HG02884 (cell line): ENCODE measurements at regions not wholly inside any gene's neighbourhood (a gene's known extent, or its start where the extent isn't known, plus 50 kb on each side); places are given as distances from the start of the nearest gene placed in this dataset.
"Not testable (repeated sequence)": the region's sequence is repeated elsewhere in the genome, so short reads cannot be mapped to it uniquely, and the experiment has no call there.

Experiments
- ATAC-seq: cut with Tn5 transposase; IDR thresholded peaks from one replicate; pipeline ENCODE4 v1.9.1; 2021; ENCODE audit warnings: mild to moderate bottlenecking, moderate library complexity; ENCODE audit not compliant: unreplicated experiment

DNA sequence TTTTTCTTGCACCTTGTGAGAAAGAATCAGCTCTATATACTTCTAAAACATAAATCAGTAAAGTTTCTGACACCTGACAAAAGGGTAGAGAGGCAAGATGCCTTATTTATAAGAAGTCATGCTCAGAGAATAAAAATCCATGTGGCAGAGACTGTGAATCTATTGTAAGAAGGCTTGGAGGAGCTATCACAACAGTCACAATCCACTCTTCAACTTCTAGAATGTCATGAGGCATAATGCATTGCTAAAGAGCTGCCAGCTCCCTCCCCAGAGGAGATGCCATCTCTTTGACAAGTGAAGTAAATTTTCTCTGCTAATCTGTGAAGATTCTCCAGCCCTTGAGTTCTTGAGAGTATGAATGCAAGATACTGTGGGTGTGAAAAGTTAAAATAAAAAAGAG lies 971.2 kb upstream of the IGFBP7 start:
- ATAC-seq, result no peak

DNA sequence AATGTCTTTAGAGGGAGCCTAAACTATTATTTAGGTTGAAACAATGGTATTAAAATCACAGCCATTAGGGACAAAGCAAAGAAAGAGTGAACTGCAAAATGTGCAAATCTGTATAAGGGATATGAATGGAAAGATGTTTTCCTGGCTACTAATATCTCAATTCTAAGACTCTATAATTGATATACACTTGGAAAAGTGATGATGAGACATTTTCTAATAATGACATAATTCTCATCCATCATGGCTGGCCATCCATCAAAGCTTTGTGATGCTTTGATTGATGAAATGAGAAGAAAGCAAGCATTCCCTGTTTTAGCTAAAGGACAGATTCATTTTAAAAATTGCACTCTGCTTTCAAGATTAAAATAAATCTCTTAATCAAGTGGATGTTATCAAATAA lies 965.5 kb upstream of the IGFBP7 start:
- no peak for ATAC-seq

DNA sequence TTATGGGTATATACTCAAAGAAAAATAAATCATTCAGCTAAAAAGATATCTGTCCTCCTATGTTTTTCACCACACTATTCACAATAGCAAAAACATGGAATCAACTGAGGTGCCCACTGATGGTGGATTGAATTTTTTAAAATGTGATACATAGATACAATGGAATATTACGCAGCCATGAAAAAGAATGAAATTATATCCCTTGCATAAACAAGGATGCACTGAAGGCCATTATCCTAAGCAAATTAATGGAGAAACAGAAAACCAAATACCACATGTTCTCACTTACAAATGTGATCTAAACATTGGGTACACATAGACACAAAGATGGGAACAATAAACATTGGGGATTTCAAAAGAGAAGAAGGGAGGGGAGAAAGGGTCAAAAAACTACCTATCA lies 964.2 kb upstream of the IGFBP7 start:
- ATAC-seq, result no peak

DNA sequence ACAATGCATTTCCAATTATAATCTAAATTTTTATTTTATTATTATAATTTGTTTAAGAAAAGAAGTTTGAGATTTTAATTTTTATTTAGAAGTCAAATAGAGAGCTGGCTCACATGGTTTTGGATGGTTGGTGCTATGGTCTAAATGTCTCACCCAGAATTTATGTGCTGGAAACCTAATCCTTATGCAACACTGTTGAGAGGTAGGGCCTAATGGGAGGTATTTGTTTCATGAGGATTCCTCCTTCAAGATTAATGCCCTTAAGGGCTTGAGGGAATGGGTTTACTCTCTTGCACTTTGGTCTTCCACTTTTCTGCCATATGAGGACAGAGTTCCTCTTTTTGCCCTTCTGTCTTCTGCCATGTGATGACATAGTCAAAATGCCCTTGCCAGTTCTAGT lies 960.5 kb upstream of the IGFBP7 start:
- ATAC-seq, result no peak

DNA sequence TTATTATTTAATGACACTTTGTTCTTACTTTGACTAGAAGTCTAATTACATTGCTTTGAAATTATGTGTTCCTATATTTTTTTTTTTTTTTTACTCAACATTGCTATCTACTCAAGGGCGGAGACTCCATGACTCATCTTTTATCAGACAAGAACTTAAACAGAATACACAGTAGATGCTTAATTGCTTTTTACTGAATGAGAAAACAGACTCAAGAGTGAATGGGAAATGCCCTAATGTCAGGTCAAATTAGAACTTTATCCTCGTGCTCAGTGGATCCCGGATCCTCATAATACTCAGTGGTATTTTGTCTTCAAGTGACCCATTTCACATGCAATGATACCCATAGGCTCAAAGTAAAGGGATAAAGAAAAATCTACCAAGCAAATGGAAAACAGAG lies 954.5 kb upstream of the IGFBP7 start:
- no peak for ATAC-seq

DNA sequence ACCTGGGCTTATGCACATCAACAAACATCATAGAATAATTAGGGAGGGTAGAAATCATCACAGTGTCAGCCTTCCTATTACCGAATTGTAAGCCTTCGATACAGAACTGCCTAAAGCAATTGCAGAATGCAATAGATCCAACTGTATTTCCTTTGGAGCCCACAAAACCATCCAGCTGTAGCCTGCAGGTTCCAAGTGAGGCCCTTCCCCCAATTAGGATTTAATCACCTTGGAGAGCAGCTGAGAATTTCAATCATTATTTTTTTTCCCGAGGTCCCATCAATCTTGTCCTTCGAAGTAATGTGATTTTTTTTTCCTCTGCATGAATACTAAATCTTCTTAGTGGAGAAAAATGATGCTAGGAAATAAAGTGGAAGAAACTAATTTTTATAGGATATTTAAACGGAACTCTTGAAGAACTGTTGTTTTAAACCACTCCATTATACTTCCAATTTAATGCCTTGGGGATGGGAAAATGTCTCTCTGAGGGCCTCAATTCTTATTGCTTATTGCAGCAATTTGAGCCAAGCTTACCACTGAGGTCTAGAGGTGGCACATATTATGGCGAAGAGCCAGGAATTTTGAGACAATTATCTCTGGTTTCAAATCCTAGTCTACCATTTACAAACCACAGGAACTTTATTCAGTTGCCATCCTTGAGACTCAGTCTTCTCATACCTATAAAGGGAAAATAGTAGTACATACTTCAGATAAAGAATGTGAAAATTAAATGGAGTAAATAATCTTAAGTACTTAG lies 953.4 kb upstream of the IGFBP7 start:
- ATAC-seq, result no peak

DNA sequence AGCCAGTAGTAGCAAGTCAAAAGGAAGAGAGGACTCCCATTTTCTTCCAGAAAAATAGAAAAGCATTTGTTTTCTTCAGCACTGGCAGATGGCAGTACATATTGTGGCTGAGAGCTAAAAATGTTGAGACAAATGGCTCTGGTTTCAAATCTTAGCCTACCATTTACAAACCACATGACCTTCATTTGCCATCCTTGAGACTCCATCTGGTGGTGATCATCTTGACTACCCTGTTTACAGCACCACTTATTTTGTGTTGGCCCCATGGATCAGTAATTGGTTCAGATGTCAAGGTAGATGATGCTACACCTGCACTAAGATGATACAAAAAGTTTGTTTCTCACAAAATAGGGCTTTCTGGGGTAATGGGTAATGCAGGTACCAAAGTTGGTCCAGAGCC lies 951.8 kb upstream of the IGFBP7 start:
- no peak for ATAC-seq

DNA sequence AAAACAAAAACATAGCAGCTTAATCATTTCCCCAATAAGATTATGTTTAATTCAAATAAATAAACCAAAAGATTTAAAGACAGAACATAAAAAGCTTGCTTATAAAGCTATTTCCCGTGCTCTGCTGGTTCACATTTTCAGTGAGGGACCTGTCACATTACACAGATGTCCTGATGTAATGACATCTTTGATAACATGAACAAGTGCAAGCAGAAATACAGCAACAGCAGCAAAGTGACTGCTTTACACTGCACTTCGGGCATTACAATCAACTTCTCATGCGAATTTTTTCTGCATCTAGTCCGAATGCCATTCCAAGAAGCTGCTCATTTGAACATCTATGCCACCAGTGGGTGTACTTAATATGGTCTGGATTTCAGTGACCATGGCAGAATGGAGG lies 940.3 kb upstream of the IGFBP7 start:
- no peak for ATAC-seq

DNA sequence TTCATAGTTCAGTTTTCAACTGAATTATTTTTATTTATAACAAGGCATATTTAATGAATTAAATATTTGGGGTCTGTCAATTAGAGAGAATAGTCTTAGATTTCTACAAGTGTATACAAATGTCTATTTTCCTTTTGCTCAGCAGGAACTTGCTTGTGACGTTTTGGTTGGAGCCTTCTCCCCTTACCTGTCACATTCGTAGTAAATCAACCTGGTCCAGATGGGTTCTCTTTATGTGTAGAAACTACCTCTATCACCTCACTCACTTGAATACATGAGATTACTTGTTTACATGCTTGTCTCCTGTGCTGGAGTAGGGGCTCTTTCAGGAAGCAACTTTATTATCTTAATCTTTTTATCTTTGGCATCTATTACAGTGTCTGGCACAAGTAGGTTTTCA lies 938.3 kb upstream of the IGFBP7 start:
- no peak for ATAC-seq

DNA sequence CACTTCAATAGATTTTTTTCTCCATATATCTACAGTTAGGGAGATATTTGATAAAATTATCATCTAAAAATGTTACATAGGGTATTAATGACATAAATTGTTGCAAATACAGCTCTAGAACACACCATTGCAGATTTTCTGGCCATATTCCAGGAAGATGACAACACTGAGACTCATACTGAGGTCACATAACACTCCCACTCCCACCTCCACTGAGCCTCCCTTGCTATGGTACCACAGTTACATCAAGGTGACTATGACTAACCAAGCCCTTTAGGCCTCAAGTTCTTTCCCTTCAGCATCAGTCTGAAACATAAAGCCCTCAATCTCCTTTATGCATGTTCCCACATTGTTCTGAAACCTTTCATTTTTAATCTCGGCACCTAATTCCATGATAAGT lies 932.0 kb upstream of the IGFBP7 start:
- no peak for ATAC-seq

DNA sequence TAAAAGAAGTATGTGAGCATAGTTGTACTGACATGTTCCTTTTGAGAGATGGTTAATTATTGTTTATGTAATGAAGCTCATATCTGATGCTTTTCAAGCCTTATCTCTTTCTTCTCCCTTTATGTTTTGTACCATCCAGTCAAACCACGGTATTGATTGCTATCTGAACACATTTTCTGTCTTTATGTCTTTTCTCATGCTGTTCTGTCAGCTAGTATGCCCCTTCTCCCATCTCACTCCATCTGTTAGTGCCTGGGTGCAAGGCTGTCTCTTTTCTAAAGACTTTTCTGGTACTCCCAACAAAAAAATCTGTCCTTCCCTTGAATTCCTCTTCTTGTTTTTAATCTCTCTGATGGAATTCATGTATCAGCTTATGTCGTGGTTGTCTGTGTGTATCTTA lies 883.8 kb upstream of the IGFBP7 start:
- ATAC-seq, result no peak

DNA sequence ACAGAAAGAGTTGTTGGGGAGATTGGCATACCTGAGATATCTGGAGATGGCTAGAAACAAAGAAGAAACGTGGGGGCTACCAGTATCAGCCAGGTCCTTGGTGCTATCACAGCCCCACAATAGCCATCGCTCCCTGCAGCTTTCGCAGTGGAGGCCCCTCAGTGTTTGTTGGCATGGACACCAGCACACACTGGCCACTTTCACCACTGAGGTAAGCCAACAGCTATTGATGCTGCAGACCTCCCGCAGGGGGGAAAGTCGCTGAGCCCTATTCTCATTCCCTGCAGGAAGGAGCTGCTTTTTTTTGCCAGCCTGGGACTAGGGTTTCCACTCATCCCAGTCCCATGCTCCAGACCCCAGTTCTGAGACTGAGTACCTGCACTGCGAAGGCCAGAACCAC lies 879.2 kb upstream of the IGFBP7 start:
- ATAC-seq, result no peak

DNA sequence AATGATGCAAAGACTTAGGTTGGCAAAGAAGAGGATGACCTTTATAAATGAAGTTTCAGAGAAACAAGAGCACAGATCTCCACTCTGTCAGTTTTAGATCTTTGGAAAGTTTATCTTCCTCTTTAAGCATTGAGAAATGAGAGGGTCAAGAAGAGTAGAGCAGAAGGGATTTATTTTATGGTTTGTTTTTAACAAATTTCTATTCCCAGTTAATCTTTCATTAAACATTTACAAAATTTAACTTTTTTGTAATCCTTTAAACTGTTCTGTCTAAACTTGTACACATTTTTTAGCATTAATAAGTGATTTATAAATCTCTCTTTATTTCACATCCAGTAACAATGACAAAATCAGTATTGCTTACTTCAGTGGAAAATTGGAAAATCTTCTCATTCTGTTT lies 875.0 kb upstream of the IGFBP7 start:
- ATAC-seq, result no peak

DNA sequence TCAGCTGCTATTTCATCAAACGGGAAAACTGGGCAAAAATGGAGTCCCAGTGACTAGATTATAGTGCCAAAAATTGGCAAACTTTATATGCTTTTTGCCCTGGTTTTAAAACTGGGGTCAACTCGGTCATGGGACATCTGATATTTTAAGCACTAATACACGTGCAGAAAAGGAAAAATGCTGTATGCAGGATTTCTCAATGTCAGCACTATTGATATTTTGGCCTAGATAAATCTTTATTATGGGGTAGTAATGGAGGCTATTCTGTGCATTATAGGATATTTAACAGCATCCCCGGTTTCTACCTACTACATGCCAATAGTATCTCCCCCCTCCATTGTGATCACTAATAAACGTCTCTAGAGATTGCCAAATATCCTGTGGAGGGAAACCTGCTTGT lies 870.9 kb upstream of the IGFBP7 start:
- ATAC-seq, result no peak

DNA sequence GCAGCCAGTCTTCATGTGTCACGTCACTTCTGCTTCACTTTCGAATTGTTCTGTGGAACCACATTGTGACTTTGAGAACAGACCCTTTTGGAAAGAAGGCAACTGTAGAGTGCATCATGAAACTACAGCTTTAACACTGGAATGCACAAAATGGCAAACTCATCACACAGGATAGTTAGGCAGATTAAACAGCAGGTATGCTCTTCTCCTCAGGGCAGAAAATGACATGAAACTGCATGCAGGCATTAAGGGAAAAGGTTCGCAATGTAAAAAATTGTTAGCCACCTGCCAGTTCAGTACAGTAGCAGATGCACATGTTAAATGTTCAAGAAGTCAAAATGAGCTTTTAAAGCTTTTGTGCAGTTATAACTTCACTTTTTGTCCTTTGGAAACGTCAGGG lies 864.6 kb upstream of the IGFBP7 start:
- ATAC-seq, result no peak

DNA sequence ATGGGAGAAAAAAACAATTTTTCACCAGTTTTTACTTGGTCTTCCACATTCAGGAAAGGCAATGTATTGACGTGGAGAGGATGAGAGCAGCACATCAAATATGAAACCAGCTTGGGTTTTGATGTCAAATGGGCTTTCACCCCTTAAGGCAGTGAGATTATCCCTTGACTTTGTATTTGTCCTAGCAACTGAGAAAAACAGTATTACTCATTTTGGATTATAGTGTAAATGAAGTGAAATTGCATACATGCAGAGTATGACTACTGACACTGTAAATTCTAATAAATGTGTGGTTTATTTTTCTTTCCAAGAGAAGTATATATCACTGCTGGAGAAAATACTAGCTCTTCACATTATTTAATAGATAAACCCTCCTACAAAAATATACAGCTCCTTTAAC lies 863.6 kb upstream of the IGFBP7 start:
- ATAC-seq, result no peak

DNA sequence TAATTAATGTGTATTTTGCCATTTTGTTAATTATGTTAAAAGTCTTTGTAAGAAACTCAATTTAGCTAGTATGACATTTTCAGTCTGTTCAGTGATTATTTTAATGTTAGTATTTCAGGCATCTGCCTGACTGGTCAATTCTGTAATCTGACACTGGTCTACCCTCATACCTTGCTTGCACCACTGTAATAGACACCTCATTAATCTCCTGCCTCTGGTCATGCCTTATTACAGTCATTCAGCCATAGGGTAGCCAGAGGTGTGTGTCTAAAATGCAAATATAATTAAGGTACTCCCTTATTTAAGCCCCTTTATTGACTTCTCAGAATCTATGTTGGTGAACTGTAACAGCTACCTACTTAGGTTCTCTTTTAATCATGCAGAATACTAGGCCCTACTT lies 861.1 kb upstream of the IGFBP7 start:
- no peak for ATAC-seq

DNA sequence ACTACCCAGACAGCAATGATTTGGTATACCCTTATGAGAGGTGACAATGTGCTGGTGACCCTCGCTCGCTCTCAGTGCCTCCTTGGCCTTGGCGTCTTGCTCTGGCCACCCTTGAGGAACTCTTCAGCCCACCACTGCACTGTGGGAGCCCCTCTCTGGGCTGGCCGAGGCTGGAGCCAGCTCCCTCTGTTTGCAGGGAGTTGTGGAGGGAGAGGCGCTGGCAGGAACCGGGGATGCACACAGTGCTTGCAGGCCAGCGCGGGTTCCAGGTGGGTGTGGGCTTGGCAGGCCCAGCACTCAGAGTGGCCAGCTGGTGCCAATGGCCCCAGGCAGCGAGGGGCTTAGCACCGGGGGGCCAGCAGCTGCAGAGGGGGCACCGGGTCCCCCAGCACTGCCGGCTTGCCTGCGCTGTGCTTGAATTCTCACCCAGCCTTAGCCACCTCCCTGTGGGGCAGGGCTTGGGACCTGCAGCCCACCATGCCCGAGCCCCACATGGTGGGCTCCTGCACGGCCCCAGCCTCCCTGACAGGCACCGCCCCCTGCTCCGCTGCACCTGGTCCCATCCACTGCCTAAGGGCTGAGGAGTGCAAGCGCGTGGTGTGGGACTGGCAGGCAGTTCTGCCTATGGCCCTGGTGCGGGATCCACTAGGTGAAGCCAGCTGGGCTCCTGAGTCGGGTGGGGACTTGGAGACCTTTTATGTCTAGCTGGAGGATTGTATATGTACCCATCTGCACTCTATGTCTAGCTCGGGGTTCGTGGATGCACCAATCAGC lies 857.0 kb upstream of the IGFBP7 start:
- no peak for ATAC-seq

DNA sequence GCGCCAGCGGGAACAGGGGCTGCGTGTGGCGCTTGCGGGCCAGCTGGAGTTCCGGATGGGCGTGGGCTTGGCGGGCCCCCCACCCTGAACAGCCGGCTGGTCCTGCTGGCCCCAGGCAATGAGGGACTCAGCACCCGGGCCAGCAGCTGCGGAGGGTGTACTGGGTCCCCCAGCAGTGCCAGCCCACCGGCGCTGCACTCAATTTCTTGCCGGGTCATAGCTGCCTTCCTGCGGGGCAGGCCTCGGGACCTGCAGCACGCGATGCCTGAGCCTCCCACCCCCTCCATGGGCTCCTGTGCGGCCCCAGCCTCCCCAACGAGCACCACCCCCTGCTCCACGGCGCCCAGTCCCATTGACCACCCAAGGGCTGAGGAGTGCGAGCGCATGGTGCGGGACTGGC lies 855.2 kb upstream of the IGFBP7 start:
- not testable (repeated sequence) for ATAC-seq

DNA sequence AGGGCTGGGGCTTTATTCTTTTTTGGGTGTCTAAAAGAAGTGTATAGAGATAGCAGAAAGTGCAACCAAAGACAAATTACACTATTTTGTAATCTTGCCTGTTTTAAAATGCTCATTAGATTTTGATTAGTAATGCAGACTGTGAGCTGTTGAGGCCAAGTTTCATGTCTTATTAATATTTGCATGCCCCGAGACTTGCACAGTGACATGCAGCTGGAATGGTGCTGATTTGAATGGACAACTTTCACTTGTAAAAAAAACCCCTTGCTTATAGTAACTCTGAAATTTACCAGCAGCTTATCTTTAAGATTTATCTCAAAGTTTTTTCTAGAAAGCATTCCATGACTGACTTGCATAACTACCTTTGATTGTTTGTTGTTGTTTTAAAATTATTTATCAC lies 835.1 kb upstream of the IGFBP7 start:
- ATAC-seq, result no peak

DNA sequence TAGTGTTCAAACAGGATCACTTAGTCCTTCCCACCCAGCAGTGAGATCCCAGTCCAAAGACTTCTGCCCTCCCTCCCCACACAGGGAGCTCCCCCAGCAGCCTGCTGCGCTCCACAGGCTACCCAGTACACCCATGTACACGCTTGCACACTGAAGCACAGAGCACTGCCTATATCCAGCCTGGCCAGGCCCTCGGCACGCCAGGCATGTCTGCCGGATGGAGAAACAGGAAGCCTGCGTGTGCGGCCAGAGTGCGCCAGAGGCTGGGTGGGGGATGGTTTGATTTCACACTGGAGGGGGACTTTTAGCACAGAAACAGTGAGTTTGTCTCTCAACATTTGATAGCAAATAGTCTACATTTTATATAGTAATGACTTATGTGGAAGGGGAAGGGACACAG lies 833.5 kb upstream of the IGFBP7 start:
- no peak for ATAC-seq

DNA sequence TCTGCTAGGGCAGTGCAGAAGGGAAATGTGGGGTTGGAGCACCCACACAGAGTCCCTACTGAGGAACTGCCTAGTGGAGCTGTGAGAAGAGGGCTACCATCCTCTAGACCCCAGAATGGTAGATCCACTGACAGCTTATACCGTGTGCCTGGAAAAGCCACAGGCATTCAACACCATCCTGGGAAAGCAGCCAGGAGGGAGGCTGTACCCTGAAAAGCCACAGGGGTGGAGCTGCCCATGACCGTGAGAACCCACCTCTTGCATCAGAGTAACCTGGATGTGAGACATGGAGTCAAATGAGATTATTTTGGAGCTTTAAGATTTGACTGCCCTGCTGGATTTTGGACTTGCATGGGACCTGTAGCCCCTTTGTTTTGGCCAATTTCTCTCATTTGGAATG lies 827.1 kb upstream of the IGFBP7 start:
- not testable (repeated sequence) for ATAC-seq

DNA sequence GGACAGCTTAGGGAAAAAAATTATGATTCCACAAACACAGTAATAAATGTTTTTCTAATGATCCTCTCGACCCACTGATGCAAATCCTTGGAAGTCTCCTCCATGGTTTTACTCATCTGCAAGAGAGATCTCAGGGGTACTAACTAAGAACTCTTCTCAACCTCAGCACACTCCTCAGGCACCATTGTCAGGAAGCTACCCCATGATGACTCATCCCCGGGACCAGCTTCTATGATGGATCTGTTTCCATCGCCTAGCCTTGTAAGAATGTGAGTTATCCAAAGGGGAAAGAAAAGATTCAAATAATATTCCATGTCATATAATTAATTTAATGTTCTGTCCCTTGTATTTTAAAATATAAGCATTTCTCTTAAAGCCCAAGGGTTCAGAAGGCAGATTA lies 816.1 kb upstream of the IGFBP7 start:
- no peak for ATAC-seq
